Right kidney (tissue), 1 donor: ENCODE measurements at regions not wholly inside any gene's neighbourhood (a gene's known extent, or its start where the extent isn't known, plus 50 kb on each side); places are given as distances from the start of the nearest gene placed in this dataset.
"Not testable (repeated sequence)": the region's sequence is repeated elsewhere in the genome, so short reads cannot be mapped to it uniquely, and the experiment has no call there.

Experiments used
- DNase-seq: peaks from one replicate; pipeline ENCODE4 v3.0.0-alpha.2; 2016

GRCh38 chr2:58407487-58407886, 166.4 kb upstream of the FANCL start:
- DNase-seq: no peak

- DNase-seq: no peak
Observed at GRCh38 chr2:58405341-58405740, 164.2 kb upstream of the FANCL start.

DNA sequence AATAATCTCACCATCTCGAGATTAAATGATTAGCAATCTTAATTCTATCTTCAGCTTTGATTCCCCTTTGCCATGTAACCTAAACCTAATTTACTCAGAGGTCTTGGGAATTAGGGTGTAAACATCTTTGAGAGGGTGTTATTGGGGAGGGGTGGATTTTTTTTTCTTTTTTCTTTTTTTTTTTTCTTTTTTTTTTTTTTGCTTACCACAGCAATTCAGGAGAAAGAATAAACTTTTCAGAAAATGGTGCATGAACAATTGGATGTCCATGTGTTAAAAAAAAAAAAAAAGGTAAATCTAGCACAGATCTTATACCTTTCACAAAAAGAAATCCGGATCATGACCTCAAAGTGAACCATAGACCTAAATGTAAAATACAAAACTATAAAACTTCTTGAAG, 160.8 kb upstream of the FANCL start:
- no peak for DNase-seq

- DNase-seq: no peak
Observed at GRCh38 chr2:58398406-58398805, 157.3 kb upstream of the FANCL start.

DNA sequence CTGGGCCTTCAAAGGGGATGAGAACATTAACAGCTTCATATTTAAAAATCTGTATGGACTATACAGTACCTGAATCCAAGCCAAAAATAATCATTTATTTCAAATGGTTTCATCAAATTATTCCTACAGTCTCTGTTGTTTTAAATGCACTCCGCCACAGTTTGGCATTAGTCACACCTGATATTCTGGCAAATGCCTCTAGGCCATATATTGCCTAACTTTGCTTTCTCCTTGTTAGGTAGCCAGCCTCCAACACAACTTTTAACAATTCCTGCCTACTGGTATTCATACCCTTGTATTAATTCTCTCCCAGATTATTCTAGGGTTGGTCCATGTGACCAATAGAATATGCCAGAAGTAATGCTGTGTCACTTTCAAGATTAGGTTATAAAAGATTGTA, 146.6 kb upstream of the FANCL start:
- DNase-seq: no peak

DNA sequence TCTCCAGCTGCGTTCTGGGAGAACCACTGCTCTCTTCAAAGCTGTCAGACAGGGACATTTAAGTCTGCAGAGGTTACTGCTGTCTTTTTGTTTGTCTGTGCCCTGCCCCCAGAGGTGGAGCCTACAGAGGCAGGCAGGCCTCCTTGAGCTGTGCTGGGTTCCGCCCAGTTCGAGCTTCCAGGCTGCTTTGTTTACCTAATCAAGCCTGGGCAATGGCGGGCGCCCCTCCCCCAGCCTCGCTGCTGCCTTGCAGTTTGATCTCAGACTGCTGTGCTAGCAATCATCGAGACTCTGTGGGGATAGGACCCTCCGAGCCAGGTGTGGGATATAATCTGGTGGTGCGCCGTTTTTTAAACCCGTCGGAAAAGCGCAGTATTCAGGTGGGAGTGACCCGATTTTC, 145.8 kb upstream of the FANCL start:
- not testable (repeated sequence) for DNase-seq

GRCh38 chr2:58378152-58378551, 137.0 kb upstream of the FANCL start:
- DNase-seq: no peak

DNA sequence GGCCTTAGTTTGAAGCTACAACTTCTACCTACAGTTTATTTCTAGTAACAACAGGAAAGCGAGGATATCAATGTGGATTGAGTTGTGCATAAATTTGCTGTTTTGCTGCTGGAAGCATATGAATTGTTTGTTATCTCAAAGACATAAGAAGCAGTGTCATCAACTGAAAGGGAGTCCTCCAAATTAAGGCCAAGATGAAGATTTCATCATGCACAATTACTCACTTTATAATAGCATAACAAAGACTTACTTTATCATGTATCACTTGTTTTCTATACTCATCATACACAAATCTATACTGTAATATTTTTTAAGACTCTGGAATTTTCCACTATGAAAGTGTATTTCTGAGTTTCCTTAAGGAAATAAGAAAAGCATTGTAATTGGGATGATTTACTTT, 136.1 kb upstream of the FANCL start:
- no peak for DNase-seq

DNA sequence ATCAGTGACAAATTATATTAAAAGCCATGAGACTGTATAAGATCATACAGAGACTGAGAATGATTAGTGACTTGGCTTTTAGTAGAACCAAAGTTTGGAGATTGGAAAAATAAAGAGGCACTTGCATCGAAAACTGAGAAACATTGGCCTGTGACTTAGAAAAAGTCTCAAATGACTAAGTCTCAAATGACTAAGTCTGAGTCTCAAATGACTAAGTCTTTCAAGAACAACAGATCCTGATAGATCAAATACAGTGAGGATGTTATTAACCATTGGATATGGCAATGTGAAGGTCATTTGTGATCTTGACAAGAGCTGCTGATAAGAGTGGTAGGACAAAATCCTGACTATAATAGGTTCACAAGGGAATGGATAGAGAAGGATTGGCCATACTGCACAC, 135.5 kb upstream of the FANCL start:
- no peak for DNase-seq

DNA sequence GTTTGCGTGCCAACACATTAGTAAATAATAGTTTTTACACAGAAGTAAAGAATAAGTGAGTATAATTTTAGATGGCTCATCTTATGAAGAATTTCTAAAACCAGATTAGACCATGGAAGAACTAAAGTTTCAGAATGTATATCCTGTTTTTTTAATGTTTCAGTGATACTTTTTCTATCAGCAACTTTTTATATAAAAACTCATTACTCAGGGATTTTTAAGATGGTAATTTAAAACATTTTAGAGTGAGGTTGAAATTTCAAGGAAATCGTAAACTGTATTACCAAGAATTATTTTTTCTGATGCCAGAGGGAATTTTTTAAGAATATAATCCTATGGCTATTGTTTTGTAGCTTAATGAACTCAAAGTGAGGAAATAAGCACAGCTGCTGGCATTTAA, 128.5 kb upstream of the FANCL start:
- DNase-seq: no peak

- DNase-seq: no peak
Observed at GRCh38 chr2:58364098-58364497, 123.0 kb upstream of the FANCL start.

DNA sequence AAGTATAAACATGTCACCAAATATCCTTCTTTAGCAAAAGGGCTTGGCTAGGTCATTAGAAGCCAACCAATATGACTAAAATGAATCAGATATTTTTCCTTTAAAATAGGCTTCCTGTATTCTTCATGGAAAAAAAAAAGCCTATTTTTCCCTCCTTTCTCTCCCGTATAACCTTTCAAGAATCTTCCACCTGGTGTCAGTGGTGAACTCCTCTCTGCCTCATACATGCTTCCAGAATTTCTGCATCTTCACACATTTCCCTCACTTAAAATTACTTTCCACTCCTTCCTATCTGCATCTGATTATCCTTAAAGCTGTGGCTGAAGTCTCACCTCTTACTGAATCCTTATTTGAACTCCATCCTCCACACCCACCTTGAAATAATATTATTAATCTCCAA, 116.9 kb upstream of the FANCL start:
- no peak for DNase-seq

DNA sequence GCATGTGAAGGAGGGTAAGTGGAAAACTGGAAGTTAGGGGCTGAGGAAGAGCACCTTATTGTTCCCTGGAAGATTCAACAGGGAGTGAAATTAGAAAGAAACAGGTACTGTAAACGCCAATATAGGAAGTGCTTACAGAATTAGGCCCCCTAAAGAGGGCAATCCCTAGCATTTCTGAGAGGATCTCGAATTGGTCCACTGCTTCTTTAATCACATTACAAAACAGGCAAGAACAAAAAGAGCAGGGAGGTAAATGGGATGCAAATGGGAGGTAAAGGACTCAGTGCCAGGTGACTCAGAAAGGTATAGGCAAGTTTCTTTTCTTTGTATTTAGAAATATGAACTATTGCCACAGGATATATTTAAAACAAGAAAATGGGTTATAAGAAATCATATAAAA, 116.4 kb upstream of the FANCL start:
- no peak for DNase-seq

DNA sequence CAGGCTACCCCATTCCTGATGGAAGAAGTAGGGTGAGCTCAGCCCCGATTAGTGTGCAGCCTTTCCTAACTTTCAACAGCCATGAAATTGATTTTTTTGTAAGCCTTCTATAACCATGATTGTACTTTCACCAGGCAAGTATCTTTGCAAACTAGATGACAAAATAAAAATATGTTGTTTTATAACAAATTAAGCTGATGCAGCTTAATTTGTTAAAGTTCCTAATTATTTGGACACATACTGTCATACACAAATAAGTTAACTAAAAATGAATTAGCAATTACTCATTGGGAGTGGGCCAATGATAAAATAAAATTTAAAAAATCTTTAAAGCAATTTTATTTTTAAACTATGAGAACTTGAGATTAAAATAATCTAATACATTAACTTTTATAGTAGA, 113.1 kb upstream of the FANCL start:
- no peak for DNase-seq

DNA sequence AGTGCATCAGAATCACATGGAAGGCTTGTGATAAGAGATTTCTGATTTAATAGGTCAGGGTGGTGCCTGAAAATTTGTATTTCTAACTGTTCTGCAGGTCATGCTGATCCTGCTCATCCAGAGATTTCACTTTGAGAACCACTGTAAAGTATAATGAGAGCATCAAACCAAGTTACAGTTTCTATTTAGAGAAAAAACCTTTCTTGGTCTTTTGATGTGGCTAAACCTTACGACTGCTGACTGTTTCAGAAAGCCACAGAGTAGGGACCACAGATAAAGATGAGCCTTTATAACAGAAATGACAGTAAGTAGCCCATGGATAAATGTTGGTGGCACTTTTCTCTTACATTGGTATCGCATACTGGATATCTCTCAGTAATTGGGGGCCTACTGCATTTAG, 109.4 kb upstream of the FANCL start:
- no peak for DNase-seq

- no peak for DNase-seq
Observed at GRCh38 chr2:58347810-58348209, 106.7 kb upstream of the FANCL start.

DNA sequence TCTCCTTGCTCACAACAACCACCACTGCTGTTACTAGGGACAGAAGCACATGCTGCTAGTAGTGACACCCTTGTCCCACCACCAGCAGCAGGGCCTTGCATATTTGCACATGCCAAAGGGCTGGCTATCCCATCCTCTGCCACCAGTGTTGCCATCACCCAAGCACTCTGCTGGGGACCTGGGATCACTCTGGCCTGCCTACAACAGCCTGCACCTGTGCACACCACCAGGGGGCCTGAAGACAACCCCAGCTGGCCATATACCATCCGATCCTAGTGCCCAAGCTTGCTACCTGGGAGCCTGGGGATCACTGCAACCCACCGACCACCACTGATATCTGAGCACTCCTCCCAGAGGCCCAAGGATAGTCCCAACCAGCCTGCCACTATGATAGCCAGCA, 99.9 kb upstream of the FANCL start:
- DNase-seq: no peak

DNA sequence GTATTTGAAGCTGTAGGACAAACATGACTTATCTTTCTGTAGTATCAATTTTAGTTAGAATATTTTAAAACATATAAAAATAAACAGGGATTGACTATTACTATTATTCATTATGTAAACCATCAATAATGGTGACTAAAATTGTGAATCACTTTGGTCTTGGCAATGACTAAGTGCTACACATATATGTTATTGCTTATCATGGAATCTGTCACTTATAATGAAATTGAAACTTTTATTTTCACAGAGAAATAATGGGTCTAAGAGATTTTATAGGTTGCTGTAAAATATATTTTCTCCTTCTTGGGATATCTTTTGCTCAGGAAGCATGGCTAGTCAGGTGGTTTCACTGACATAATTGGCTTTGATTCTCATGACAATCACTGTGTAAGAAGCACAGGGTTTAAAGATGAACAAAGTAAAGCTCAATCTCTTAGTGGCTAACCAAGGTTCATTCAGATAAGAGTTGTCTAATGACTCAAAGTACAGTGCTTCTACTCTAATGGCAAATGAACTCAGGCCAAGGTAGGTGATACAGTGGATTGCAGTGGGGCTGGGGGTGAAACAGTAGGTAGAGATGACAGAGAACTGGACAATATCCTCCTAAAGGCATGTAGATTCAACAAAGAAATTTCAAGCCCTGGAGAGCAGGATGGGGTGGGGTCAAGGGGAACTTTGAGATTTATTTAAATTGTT, 98.6 kb upstream of the FANCL start:
- no peak for DNase-seq

DNA sequence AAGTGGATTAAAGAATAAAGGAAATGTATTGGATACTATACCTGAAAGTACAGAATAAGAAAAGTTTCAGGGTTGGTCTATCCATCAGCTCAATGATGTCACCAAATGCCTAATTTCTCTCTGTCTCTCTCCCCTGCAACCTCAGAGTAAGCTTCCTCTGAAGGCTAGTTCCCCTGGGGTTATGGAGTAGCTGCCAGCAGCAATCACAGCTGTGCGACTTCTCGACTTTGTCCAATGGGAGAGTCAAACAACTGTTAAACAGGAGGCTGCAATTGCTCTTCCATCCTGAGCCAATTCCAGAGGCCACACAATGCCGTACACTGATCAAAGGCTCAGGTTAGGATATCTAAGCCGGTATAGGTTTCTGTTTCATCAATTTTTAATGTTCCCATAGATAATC, 95.3 kb upstream of the FANCL start:
- DNase-seq: no peak

- no peak for DNase-seq
Observed at GRCh38 chr2:58334414-58334813, 93.3 kb upstream of the FANCL start.

DNA sequence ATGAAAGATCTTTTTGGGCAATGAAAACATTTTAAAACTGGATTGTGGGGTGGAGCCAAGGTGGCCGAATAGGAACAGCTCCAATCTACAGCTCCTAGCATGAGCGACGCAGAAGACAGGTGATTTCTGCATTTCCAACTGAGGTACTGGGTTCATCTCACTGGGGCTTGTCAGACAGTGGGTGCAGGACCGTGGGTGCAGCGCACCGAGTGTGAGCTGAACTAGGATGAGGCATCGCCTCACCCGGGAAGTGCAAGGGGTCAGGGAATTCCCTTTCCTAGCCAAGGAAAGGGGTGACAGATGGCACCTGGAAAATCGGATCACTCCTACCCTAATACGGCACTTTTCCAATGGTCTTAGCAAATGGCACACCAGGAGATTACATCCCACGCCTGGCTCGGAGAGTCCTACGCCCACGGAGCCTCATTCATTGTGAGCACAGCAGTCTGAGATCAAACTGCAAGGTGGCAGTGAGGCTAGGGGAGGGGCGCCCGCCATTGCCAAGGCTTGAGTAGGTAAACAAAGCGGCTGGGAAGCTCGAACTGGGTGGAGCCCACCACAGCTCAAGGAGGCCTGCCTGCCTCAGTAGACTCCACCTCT, 84.3 kb upstream of the FANCL start:
- DNase-seq: not testable (repeated sequence)

GRCh38 chr2:58319481-58319880, 78.4 kb upstream of the FANCL start:
- no peak for DNase-seq

DNA sequence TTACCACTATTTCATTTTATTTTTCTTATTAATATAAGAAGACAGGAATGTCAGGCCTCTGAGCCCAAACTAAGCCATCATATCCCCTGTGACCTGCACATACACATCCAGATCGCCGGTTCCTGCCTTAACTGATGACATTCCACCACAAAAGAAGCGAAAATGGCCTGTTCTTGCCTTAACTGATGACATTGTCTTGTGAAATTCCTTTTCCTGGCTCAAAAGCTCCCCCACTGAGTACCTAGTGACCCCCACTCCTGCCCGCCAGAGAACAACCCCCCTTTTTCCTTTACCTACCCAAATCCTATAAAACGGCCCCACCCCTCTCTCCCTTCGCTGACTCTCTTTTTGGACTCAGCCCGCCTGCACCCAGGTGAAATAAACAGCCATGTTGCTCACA, 77.8 kb upstream of the FANCL start:
- not testable (repeated sequence) for DNase-seq

- no peak for DNase-seq
Observed at GRCh38 chr2:58313926-58314325, 72.8 kb upstream of the FANCL start.

DNA sequence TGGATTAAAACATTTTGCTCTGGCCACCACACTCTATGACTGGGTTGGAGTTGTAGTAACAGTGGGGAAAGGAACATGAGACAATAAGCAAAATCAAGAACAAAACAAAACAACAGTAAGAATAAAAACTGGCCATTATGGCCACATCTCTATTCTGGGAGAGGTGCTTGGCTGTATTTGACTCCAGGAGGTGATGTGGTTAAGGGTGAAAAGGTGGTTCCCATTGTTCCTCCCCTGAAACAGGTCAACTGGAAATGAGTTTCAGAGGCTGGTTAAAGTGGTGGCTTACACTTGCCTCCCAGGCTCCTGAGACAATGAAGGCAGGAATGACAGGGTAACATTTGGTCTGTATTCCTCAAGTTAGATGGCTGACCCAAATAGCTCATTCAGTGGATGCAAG, 67.3 kb upstream of the FANCL start:
- no peak for DNase-seq
